Osteocyte (in vitro differentiated cells): ENCODE measurements at regions not wholly inside any gene's neighbourhood (a gene's known extent, or its start where the extent isn't known, plus 50 kb on each side); places are given as distances from the start of the nearest gene placed in this dataset.
"Not testable (repeated sequence)": the region's sequence is repeated elsewhere in the genome, so short reads cannot be mapped to it uniquely, and the experiment has no call there.

Experiments used
- DNase-seq: peaks from one replicate; pipeline ENCODE4 v3.0.0; 2021; ENCODE audit warnings: mixed read lengths; ENCODE audit not compliant: unreplicated experiment; ENCODE audit errors: extremely low spot score
- H3K27ac Mint-ChIP-seq: one replicate; pipeline ENCODE4 v1.8.0; 2021; ENCODE audit warnings: mild to moderate bottlenecking, mixed read lengths; ENCODE audit not compliant: unreplicated experiment
- H3K27me3 Mint-ChIP-seq: one replicate; pipeline ENCODE4 v1.8.0; 2021; ENCODE audit warnings: mixed read lengths; ENCODE audit not compliant: unreplicated experiment
- H3K36me3 Mint-ChIP-seq: one replicate; pipeline ENCODE4 v1.8.0; 2021; ENCODE audit warnings: mixed read lengths; ENCODE audit not compliant: unreplicated experiment
- H3K4me1 Mint-ChIP-seq: one replicate; pipeline ENCODE4 v1.8.0; 2021; ENCODE audit warnings: mixed read lengths; ENCODE audit not compliant: unreplicated experiment
- H3K4me3 Mint-ChIP-seq: one replicate; pipeline ENCODE4 v1.8.0; 2021; ENCODE audit warnings: mild to moderate bottlenecking, moderate library complexity, mixed read lengths; ENCODE audit not compliant: unreplicated experiment
- H3K9me3 Mint-ChIP-seq: one replicate; pipeline ENCODE4 v1.8.0; 2021; ENCODE audit warnings: mixed read lengths; ENCODE audit not compliant: unreplicated experiment
- CTCF ChIP-seq: fragments of 200-600 bp; sonication (generic); IDR thresholded peaks from 2 replicates; pipeline ENCODE4 v1.5.0; 2021; ENCODE audit warnings: antibody characterized with exemption, mild to moderate bottlenecking, moderate library complexity

GRCh38 chr13:107608736-107609135 lies 606.6 kb downstream of the LIG4 start:
- no peaks in the 10 kb centered on the region for H3K9me3 Mint-ChIP-seq
- DNase-seq, result no peak
- H3K4me1 Mint-ChIP-seq, result no peaks in the 10 kb centered on the region
- no peak overlapping the region for H3K4me3 Mint-ChIP-seq
- no peak overlapping the region for H3K27ac Mint-ChIP-seq
- no peaks in the 10 kb centered on the region for H3K27me3 Mint-ChIP-seq
- no peaks in the 10 kb centered on the region for H3K36me3 Mint-ChIP-seq
- no peak for TF ChIP-seq CTCF

DNA sequence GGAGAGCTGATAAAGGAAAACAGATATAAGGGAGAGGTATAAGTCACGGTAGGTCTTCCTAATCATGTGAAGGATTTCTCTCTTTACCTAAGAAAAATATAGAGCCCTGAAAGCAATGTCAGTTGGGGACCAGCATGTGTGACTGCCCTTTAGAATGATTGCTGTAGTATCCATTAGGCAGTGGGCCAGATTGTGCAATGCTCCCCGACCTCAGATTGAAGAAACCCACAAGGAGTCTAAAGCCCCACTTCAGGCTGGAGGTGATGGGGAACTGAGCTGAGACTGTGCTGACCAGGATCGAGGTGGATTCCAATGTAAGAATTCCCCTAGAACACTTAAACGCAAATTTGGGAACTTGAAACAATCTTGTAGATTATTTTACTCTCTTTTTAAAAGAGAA lies 614.4 kb downstream of the LIG4 start:
- peaks cover 3% of the 10 kb centered on the region for H3K4me1 Mint-ChIP-seq
- H3K27ac Mint-ChIP-seq, result no peak overlapping the region
- no peaks in the 10 kb centered on the region for H3K27me3 Mint-ChIP-seq
- H3K9me3 Mint-ChIP-seq, result peaks cover 3% of the 10 kb centered on the region
- DNase-seq, result no peak
- no peak overlapping the region for H3K4me3 Mint-ChIP-seq
- no peaks in the 10 kb centered on the region for H3K36me3 Mint-ChIP-seq
- TF ChIP-seq CTCF, result no peak

DNA sequence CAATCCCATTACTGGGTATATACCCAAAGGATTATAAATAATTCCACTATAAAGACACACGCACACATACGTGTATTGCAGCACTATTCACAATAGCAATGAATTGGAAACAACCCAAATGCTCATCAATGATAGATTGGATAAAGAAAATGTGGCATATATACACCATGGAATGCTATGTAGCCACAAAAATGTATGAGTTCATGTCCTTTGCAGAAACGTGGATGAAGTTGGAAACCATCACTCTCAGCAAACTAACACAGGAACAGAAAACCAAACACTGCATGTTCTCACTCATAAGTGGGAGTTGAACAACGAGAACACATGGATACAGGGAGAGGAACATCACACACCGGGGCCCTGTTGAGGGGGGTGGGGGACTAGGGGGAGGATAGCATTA lies 619.0 kb downstream of the LIG4 start:
- not testable (repeated sequence) for H3K9me3 Mint-ChIP-seq, H3K27ac Mint-ChIP-seq, H3K4me3 Mint-ChIP-seq, H3K4me1 Mint-ChIP-seq, H3K36me3 Mint-ChIP-seq, DNase-seq, H3K27me3 Mint-ChIP-seq

DNA sequence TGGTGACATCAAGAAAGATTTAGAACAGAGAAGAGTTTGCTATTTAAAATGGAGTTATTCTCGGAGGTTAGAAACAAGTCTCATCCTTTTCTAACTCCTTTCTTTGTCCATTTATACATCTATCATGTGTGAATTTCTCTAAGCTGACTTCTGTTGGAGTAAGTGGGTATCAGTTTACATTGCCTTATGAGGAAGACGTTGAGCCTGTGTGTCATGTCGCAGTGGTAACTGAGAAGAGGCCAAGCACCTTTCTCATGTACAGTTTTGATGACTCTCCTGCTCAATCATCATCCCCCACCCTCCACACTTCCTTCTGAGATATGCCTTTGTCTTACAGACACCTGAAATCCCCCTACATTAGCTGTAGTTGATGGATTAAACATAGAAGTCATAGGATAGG lies 624.8 kb downstream of the LIG4 start:
- Mint-ChIP-seq H3K27ac (no peak overlapping the region), H3K4me1 (peaks cover 1% of the 10 kb centered on the region), H3K4me3 (no peak overlapping the region), H3K27me3 (no peaks in the 10 kb centered on the region), H3K9me3 (no peaks in the 10 kb centered on the region), H3K36me3 (no peaks in the 10 kb centered on the region)
- no peak for TF ChIP-seq CTCF
- DNase-seq, result no peak

DNA sequence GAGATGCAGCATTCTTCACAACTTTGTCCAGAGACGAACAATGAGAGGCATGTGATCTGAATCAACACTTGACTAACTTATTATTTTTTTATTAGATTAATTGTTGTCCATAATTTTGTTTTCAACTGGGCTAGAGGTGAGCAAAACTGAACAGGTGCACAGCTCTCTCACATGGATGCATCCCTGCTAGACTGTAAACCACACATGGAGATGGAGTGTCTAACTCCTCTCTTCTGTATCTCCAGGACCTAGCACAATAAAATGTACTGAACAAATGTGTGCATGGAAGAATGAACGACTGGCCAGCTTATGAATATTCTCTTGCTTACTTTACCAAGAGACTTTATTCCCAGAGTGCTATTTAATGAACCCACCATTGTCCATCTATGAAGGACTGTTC lies 627.7 kb downstream of the LIG4 start:
- no peaks in the 10 kb centered on the region for H3K36me3 Mint-ChIP-seq
- no peak for TF ChIP-seq CTCF
- no peaks in the 10 kb centered on the region for H3K27me3 Mint-ChIP-seq

GRCh38 chr13:107586216-107586615 lies 629.1 kb downstream of the LIG4 start:
- no peaks in the 10 kb centered on the region for H3K9me3 Mint-ChIP-seq
- H3K4me3 Mint-ChIP-seq, result no peak overlapping the region
- no peak overlapping the region for H3K27ac Mint-ChIP-seq
- DNase-seq, result no peak
- no peaks in the 10 kb centered on the region for H3K36me3 Mint-ChIP-seq
- H3K4me1 Mint-ChIP-seq, result peaks cover 2% of the 10 kb centered on the region
- H3K27me3 Mint-ChIP-seq, result no peaks in the 10 kb centered on the region
- no peak for TF ChIP-seq CTCF

More for the DNA sequence above, 627.7 kb downstream of the LIG4 start:
- Mint-ChIP-seq H3K4me3 (no peak overlapping the region), H3K27ac (no peak overlapping the region), H3K4me1 (peaks cover 2% of the 10 kb centered on the region), H3K9me3 (no peaks in the 10 kb centered on the region)
- DNase-seq, result no peak
